ENCODE measurements at regions not wholly inside any gene's neighbourhood (a gene's known extent, or its start where the extent isn't known, plus 50 kb on each side); places are given as distances from the start of the nearest gene placed in this dataset.

DNA sequence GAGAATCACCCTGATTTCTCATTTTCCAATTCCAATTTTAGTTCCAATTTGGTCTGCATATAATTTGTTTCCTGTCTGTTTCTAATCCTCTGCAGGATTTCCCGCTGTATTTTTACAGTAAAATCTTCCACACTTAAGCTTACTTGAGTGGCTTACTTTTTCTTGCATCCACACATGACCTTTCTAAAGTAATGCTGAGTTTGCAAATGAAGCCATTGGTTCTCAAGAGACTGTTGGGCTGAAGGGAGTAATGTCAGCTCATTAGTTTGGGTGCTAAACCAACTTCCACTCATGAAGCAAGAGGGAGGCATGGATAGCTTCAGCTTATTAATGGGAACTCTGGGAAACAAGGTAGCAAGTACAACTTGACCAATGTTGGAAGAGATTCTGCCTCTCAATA, 146.4 kb downstream of the SNX10 start:
- DNase-seq (ENCODE audit: extremely low read depth, low read depth): no peak
- no peak overlapping the region for H3K4me3 ChIP-seq (replicated peaks; ENCODE audit: low read depth, low read length)
- TF ChIP-seq, protein P1, sequence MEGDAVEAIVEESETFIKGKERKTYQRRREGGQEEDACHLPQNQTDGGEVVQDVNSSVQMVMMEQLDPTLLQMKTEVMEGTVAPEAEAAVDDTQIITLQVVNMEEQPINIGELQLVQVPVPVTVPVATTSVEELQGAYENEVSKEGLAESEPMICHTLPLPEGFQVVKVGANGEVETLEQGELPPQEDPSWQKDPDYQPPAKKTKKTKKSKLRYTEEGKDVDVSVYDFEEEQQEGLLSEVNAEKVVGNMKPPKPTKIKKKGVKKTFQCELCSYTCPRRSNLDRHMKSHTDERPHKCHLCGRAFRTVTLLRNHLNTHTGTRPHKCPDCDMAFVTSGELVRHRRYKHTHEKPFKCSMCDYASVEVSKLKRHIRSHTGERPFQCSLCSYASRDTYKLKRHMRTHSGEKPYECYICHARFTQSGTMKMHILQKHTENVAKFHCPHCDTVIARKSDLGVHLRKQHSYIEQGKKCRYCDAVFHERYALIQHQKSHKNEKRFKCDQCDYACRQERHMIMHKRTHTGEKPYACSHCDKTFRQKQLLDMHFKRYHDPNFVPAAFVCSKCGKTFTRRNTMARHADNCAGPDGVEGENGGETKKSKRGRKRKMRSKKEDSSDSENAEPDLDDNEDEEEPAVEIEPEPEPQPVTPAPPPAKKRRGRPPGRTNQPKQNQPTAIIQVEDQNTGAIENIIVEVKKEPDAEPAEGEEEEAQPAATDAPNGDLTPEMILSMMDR (IDR thresholded peaks at IDR 0.05; ENCODE audit: low read depth, low read length, missing control alignments): no peak

DNA sequence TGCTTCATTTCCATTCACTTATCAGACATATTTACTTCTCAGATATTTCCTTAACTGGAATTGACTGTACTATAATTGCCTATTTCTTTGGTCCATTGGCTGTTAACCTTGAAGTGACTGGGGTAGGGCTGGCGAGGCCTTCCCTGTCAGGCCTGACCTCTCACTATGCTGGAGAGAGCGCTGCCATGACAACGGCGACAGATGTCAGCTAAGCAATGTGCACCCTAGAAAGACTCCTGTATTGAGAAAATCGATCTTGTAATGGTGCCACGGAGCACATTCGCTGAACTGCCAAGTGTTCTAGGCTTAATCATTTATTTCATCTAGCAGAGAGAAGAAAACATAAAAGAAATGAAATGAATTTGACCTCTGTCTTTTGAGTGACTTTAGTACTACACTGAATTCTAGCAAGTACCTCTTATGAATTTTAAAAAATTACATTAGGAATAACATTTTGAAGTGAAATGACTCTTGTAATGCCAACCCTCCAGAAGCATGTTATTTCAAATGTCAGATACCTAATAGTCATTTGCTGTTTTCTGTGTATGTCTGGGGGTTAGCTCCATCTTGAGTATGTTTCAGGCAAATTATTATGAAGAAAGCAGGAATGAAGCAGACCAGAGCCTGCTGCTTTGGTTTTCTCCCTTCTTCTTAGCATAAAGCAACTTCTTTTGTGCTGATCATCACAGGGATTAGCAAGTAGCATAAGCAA, 148.0 kb downstream of the SNX10 start:
- no peak for DNase-seq (ENCODE audit: extremely low read depth, low read depth)
- no peak overlapping the region for H3K4me3 ChIP-seq (replicated peaks; ENCODE audit: low read depth, low read length)
- TF ChIP-seq, protein P1 (IDR thresholded peaks at IDR 0.05; ENCODE audit: low read depth, low read length, missing control alignments): no peak

DNA sequence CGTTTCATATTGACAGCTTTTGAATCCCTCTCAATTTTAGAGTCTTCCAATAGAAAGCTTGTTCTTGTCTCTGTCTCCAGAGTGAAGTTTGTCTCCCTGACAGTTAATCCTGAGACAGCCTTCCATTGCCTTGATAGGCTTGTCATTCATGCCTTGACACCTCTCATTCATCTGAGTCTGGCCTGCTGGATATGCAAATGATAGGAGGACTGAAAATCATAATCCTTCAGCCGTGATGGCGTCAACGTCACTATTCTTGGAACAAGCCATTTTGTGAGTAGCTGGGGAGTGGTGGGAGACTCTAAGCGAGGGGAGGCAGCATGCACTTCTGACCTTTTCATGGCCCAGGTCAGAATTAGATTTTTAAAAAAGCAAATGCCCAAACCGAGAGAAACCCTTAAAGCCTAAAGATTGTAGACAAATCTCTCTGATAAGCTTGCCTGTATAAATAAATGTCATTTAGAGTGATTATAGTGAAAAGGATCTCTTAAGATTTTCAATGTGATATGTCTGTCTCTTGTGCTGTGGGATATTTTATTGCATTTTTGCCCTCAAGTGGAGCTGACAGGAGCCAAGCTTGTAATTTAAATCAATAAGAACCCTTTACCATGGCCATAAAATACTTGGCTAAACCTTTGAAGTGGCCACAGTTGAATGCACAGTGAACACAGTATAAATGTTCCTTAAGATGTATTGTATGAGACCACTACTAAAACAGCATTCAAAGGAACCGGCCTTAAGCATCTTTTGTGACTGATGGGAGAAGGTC, 148.8 kb downstream of the SNX10 start:
- DNase-seq (ENCODE audit: extremely low read depth, low read depth): no peak
- no peak overlapping the region for H3K4me3 ChIP-seq (replicated peaks; ENCODE audit: low read depth, low read length)
- TF ChIP-seq, protein P1 (IDR thresholded peaks at IDR 0.05; ENCODE audit: low read depth, low read length, missing control alignments): no peak

DNA sequence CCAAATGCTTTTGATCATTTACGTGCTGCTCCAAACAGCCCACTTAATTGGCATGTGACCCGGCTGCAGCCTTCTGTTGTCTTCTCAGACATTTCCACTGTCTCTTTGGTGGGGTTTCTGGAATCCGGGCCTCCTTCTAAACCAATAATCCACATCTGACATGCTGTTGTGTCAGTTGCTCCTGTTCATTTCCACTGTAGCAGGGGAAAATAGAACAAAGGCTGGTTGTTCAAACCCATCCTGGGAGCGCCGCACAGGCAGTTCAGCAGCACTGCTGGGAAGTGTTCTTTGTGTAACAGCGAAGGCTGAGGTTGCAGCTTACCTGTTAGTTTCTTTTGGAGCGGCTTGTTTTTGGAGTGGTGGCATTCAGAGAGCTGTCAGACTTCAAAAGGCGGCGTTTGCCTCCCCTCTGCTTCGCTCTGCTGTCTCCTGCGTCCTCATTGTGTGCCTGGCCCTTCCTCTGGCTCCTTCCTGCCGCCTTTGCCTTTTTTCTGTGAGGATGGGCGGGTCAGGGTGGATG, 149.4 kb downstream of the SNX10 start:
- no peak overlapping the region for H3K4me3 ChIP-seq (replicated peaks; ENCODE audit: low read depth, low read length)
- no peak for DNase-seq (ENCODE audit: extremely low read depth, low read depth)
- TF ChIP-seq, protein P1 (IDR thresholded peaks at IDR 0.05; ENCODE audit: low read depth, low read length, missing control alignments): no peak

DNA sequence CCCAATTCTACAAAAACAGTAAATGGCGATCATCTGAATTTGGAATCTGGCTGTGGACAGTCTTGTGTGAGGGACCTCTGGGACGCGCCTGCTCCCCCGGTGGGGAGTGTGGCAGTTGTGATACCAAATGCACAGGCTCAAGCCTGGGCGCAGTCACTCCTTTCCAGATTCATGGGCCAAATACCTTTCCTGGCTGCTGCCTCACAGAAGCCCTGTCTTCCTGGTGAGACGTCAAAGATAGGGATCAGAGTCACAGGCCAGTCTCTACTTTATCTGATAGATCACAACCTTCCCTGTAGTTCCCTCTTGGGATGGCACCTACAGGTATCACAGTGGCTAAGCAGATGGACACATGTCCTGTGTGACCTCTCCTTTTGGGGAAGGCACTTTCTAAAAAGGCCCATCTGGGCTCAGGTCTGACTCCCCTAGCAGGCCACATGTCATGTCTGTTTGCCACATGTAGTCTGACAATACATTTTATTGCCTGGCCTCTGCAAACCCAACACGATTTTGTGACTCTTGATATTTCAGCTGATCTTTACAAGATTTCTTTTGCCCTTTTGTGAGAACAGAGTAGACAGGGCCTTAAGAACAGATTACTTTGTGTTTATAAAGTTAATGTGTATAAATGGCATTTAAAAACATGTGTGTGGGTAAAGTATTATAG, 150.1 kb downstream of the SNX10 start:
- DNase-seq (ENCODE audit: extremely low read depth, low read depth): no peak
- TF ChIP-seq, protein P1 (IDR thresholded peaks at IDR 0.05; ENCODE audit: low read depth, low read length, missing control alignments): no peak
- H3K4me3 ChIP-seq (replicated peaks; ENCODE audit: low read depth, low read length): no peak overlapping the region

DNA sequence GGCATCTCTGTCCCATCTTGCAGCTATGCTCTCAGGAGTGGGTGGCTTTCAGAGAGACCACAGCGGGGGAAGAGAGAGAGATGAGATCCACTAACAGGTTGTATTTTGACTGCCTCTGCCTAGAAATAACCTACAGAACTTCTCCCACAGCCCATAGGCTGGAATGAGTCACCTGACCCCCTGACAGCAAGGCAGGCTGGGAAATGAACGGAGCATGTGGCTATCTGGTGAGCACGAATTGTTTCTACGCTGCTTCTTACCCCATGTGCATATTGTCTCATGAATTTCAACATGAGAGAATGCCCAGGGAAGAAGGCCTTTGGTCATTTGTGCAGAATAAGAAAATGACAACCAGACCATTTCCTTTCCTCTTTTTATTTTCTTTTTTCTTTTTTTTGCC, 151.3 kb downstream of the SNX10 start:
- no peak overlapping the region for H3K4me3 ChIP-seq (replicated peaks; ENCODE audit: low read depth, low read length)
- no peak for DNase-seq (ENCODE audit: extremely low read depth, low read depth)
- TF ChIP-seq, protein P1 (IDR thresholded peaks at IDR 0.05; ENCODE audit: low read depth, low read length, missing control alignments): no peak
